MM.1S (cell line): ENCODE measurements at regions not wholly inside any gene's neighbourhood (a gene's known extent, or its start where the extent isn't known, plus 50 kb on each side); places are given as distances from the start of the nearest gene placed in this dataset.

Experiments
- CTCF ChIP-seq: fragments of 300-600 bp; sonication (generic); IDR thresholded peaks from 2 replicates; pipeline ENCODE4 v1.5.1; 2016; ENCODE audit warnings: antibody characterized with exemption, low read length, mixed read lengths
- EZH2 ChIP-seq: fragments of 300-600 bp; sonication (generic); optimal IDR thresholded peaks from 2 replicates; pipeline ENCODE3; 2017; ENCODE audit warnings: low read depth, mild to moderate bottlenecking, antibody characterized with exemption, low read length, mixed read lengths
- EZH2phosphoT487 ChIP-seq: fragments of 300-600 bp; sonication (generic); IDR thresholded peaks from 2 replicates; pipeline ENCODE4 v1.6.1; 2018; ENCODE audit warnings: antibody characterized with exemption, low read length

DNA sequence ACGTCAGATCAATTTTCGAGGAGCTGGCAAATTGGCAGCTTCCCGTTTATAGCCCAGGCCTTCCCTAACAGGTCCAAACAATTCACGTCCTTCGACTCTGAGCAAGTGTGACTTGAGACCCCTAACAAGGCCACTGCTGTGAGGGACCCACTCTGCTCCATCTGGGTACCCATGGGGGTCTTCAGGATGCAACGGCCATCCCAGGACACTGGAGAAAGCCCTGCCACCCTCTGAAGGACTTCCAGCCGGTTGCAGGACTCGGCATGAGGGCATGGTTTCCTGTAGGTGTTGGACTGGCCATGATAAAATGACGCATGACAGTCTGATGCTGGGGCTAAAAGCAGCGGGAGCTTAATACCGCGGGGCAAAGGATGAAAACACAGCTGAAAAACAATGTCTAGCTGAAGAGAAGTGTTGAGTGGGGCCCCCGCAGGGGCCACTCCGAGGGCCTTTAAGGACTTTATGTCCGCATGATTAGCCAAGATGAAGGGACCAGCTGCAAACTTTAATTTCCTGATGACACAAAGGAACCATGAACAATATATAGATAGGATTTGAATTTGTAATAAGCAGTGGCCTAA is 113.3 kb upstream of the ZNF521 start:
- TF ChIP-seq CTCF (no peak), EZH2 (no peak), EZH2phosphoT487 (no peak)
